Activated CD4-positive, alpha-beta T cell treated with anti-CD3 and anti-CD28 coated beads, Interleukin-2, amount 10 ng/mL, durations not matched to agents 7 days and 5 days (primary cell): ENCODE measurements at regions not wholly inside any gene's neighbourhood (a gene's known extent, or its start where the extent isn't known, plus 50 kb on each side); places are given as distances from the start of the nearest gene placed in this dataset.

Experiments
- CTCF ChIA-PET: fragments of 350-600 bp; sonication (Branson Sonifier 250); formaldehyde crosslinking; loops from one replicate; lab custom pipeline; 2021; ENCODE audit warnings: antibody characterized with exemption; lab: Charles Lee
- POLR2A ChIA-PET: fragments of 350-600 bp; sonication (Branson Sonifier 250); formaldehyde crosslinking; loops from one replicate; lab custom pipeline; 2021; ENCODE audit warnings: antibody characterized with exemption; lab: Charles Lee
- DNase-seq: peaks from one replicate; pipeline ENCODE4 v3.0.0-alpha.2; 2020
- H3K27ac Mint-ChIP-seq: one replicate; pipeline ENCODE4 v1.8.0; 2021; ENCODE audit warnings: mild to moderate bottlenecking, moderate library complexity, mixed read lengths
- H3K27me3 Mint-ChIP-seq: one replicate; pipeline ENCODE4 v1.8.0; 2021; ENCODE audit warnings: mixed read lengths
- H3K36me3 Mint-ChIP-seq: one replicate; pipeline ENCODE4 v1.8.0; 2021; ENCODE audit warnings: low read depth, mixed read lengths
- H3K4me1 Mint-ChIP-seq: one replicate; pipeline ENCODE4 v1.8.0; 2021; ENCODE audit warnings: mixed read lengths
- H3K4me3 Mint-ChIP-seq: one replicate; pipeline ENCODE4 v1.8.0; 2021; ENCODE audit warnings: mild to moderate bottlenecking, moderate library complexity, mixed read lengths
- H3K9me3 Mint-ChIP-seq: one replicate; pipeline ENCODE4 v1.8.0; 2021; ENCODE audit warnings: mixed read lengths

- no peaks in the 10 kb centered on the region for H3K4me1 Mint-ChIP-seq
- no peaks in the 10 kb centered on the region for H3K36me3 Mint-ChIP-seq
- H3K4me3 Mint-ChIP-seq, result no peak overlapping the region
- no peak for DNase-seq
- no peaks in the 10 kb centered on the region for H3K9me3 Mint-ChIP-seq
- CTCF ChIA-PET, result no interaction called here
- no peak overlapping the region for H3K27ac Mint-ChIP-seq
- POLR2A ChIA-PET, result no interaction called here
- no peaks in the 10 kb centered on the region for H3K27me3 Mint-ChIP-seq
Observed at GRCh38 chr6:153263489-153263888, 132.4 kb upstream of the RGS17 start.

- no peaks in the 10 kb centered on the region for H3K9me3 Mint-ChIP-seq
- POLR2A ChIA-PET, result no interaction called here
- no peak overlapping the region for H3K4me3 Mint-ChIP-seq
- no peaks in the 10 kb centered on the region for H3K4me1 Mint-ChIP-seq
- no peaks in the 10 kb centered on the region for H3K36me3 Mint-ChIP-seq
- CTCF ChIA-PET, result no interaction called here
- H3K27ac Mint-ChIP-seq, result no peak overlapping the region
- no peak for DNase-seq
- peaks cover 2% of the 10 kb centered on the region for H3K27me3 Mint-ChIP-seq
Observed at GRCh38 chr6:153251326-153251725, 120.2 kb upstream of the RGS17 start.

- no peak overlapping the region for H3K4me3 Mint-ChIP-seq
Observed at GRCh38 chr6:153237670-153238069, 106.6 kb upstream of the RGS17 start.

GRCh38 chr6:153231048-153231646 lies 100.1 kb upstream of the RGS17 start:
- Mint-ChIP-seq H3K4me3 (no peak overlapping the region), H3K36me3 (no peaks in the 10 kb centered on the region), H3K27me3 (peaks cover 6% of the 10 kb centered on the region), H3K9me3 (no peaks in the 10 kb centered on the region), H3K27ac (no peak overlapping the region), H3K4me1 (no peaks in the 10 kb centered on the region)
- ChIA-PET CTCF (no interaction called here), POLR2A (no interaction called here)
- peak; percentile 57 for DNase-seq

More at GRCh38 chr6:153237670-153238069, 106.6 kb upstream of the RGS17 start:
- no peaks in the 10 kb centered on the region for H3K9me3 Mint-ChIP-seq
- CTCF ChIA-PET, result no interaction called here
- no peak for DNase-seq
- POLR2A ChIA-PET, result no interaction called here
- H3K27ac Mint-ChIP-seq, result no peak overlapping the region
- no peaks in the 10 kb centered on the region for H3K36me3 Mint-ChIP-seq
- H3K27me3 Mint-ChIP-seq, result no peaks in the 10 kb centered on the region
- H3K4me1 Mint-ChIP-seq, result no peaks in the 10 kb centered on the region

GRCh38 chr6:153218184-153218792 lies 87.2 kb upstream of the RGS17 start:
- POLR2A ChIA-PET, result no interaction called here

GRCh38 chr6:153216789-153217188 lies 85.7 kb upstream of the RGS17 start:
- H3K27ac Mint-ChIP-seq, result no peak overlapping the region
- CTCF ChIA-PET, result no interaction called here
- peaks cover 1% of the 10 kb centered on the region for H3K27me3 Mint-ChIP-seq
- no peak overlapping the region for H3K4me3 Mint-ChIP-seq
- no peaks in the 10 kb centered on the region for H3K36me3 Mint-ChIP-seq
- POLR2A ChIA-PET, result no interaction called here
- DNase-seq, result no peak
- H3K4me1 Mint-ChIP-seq, result no peaks in the 10 kb centered on the region
- H3K9me3 Mint-ChIP-seq, result no peaks in the 10 kb centered on the region

More at GRCh38 chr6:153218184-153218792, 87.2 kb upstream of the RGS17 start:
- CTCF ChIA-PET, result no interaction called here
- no peaks in the 10 kb centered on the region for H3K36me3 Mint-ChIP-seq
- H3K9me3 Mint-ChIP-seq, result no peaks in the 10 kb centered on the region
- H3K27ac Mint-ChIP-seq, result no peak overlapping the region
- H3K27me3 Mint-ChIP-seq, result peaks cover 1% of the 10 kb centered on the region
- H3K4me3 Mint-ChIP-seq, result no peak overlapping the region
- H3K4me1 Mint-ChIP-seq, result no peaks in the 10 kb centered on the region
- DNase-seq, result no peak

- no peak for DNase-seq
- H3K36me3 Mint-ChIP-seq, result no peaks in the 10 kb centered on the region
- CTCF ChIA-PET, result interaction anchor here (0.7 kb wide), 1 partner anchor 10 kb away, joined by 4 read pairs; no protein-coding TSS in a partner anchor
- no peak overlapping the region for H3K4me3 Mint-ChIP-seq
- POLR2A ChIA-PET, result no interaction called here
- H3K9me3 Mint-ChIP-seq, result no peaks in the 10 kb centered on the region
- H3K27ac Mint-ChIP-seq, result no peak overlapping the region
- H3K4me1 Mint-ChIP-seq, result peaks cover 5% of the 10 kb centered on the region
- no peaks in the 10 kb centered on the region for H3K27me3 Mint-ChIP-seq
Observed at GRCh38 chr6:153215242-153215641, 84.2 kb upstream of the RGS17 start.

GRCh38 chr6:153214436-153214835 lies 83.4 kb upstream of the RGS17 start:
- no peak overlapping the region for H3K4me3 Mint-ChIP-seq
- POLR2A ChIA-PET, result no interaction called here
- no peaks in the 10 kb centered on the region for H3K36me3 Mint-ChIP-seq
- H3K4me1 Mint-ChIP-seq, result peaks cover 12% of the 10 kb centered on the region
- CTCF ChIA-PET, result no interaction called here
- DNase-seq, result no peak
- H3K27me3 Mint-ChIP-seq, result no peaks in the 10 kb centered on the region
- no peaks in the 10 kb centered on the region for H3K9me3 Mint-ChIP-seq
- no peak overlapping the region for H3K27ac Mint-ChIP-seq

- DNase-seq, result peak; percentile 9
- POLR2A ChIA-PET, result no interaction called here
- Mint-ChIP-seq H3K4me3 (no peak overlapping the region), H3K36me3 (no peaks in the 10 kb centered on the region), H3K9me3 (no peaks in the 10 kb centered on the region), H3K27ac (no peak overlapping the region), H3K4me1 (peaks cover 12% of the 10 kb centered on the region), H3K27me3 (no peaks in the 10 kb centered on the region)
- CTCF ChIA-PET, result no interaction called here
Observed at GRCh38 chr6:153210083-153210482, 79.0 kb upstream of the RGS17 start.

GRCh38 chr6:153208706-153209105 lies 77.6 kb upstream of the RGS17 start:
- no peak overlapping the region for H3K4me3 Mint-ChIP-seq
- ChIA-PET POLR2A (no interaction called here), CTCF (no interaction called here)
- H3K27ac Mint-ChIP-seq, result no peak overlapping the region
- no peaks in the 10 kb centered on the region for H3K9me3 Mint-ChIP-seq
- no peak for DNase-seq
- H3K27me3 Mint-ChIP-seq, result no peaks in the 10 kb centered on the region
- peaks cover 12% of the 10 kb centered on the region for H3K4me1 Mint-ChIP-seq
- no peaks in the 10 kb centered on the region for H3K36me3 Mint-ChIP-seq

GRCh38 chr6:153207617-153208016 lies 76.5 kb upstream of the RGS17 start:
- ChIA-PET CTCF (no interaction called here), POLR2A (no interaction called here)
- H3K9me3 Mint-ChIP-seq, result no peaks in the 10 kb centered on the region
- no peak for DNase-seq
- H3K4me1 Mint-ChIP-seq, result peaks cover 12% of the 10 kb centered on the region
- H3K36me3 Mint-ChIP-seq, result no peaks in the 10 kb centered on the region
- no peaks in the 10 kb centered on the region for H3K27me3 Mint-ChIP-seq
- no peak overlapping the region for H3K4me3 Mint-ChIP-seq
- no peak overlapping the region for H3K27ac Mint-ChIP-seq

- Mint-ChIP-seq H3K4me1 (peaks cover 12% of the 10 kb centered on the region), H3K27me3 (no peaks in the 10 kb centered on the region), H3K36me3 (no peaks in the 10 kb centered on the region), H3K4me3 (no peak overlapping the region), H3K27ac (no peak overlapping the region), H3K9me3 (no peaks in the 10 kb centered on the region)
- ChIA-PET CTCF (no interaction called here), POLR2A (no interaction called here)
- no peak for DNase-seq
Observed at GRCh38 chr6:153207006-153207405, 75.9 kb upstream of the RGS17 start.

- no peaks in the 10 kb centered on the region for H3K27me3 Mint-ChIP-seq
- H3K4me1 Mint-ChIP-seq, result no peaks in the 10 kb centered on the region
- no peak overlapping the region for H3K27ac Mint-ChIP-seq
- H3K9me3 Mint-ChIP-seq, result no peaks in the 10 kb centered on the region
- no peak overlapping the region for H3K4me3 Mint-ChIP-seq
- CTCF ChIA-PET, result no interaction called here
- no peaks in the 10 kb centered on the region for H3K36me3 Mint-ChIP-seq
- no peak for DNase-seq
- POLR2A ChIA-PET, result no interaction called here
Observed at GRCh38 chr6:153192943-153193885, 62.1 kb upstream of the RGS17 start.
